Vagina (tissue), 2 donors: ENCODE measurements at regions not wholly inside any gene's neighbourhood (a gene's known extent, or its start where the extent isn't known, plus 50 kb on each side); places are given as distances from the start of the nearest gene placed in this dataset.

ENCODE experiments used
- POLR2A ChIP-seq, 2 donors: fragments of 450-650 bp; IDR thresholded peaks; one replicate each; pipeline ENCODE4 v1.6.1; 2017; ENCODE audit warnings: antibody characterized with exemption in 2 of 2, mild to moderate bottlenecking in 2 of 2, moderate library complexity in 2 of 2
- POLR2AphosphoS5 ChIP-seq, 2 donors: sonication (generic); formaldehyde crosslinking; IDR thresholded peaks; one replicate each; pipeline ENCODE4 v1.9.0; 2017; ENCODE audit warnings: antibody characterized with exemption in 2 of 2, mild to moderate bottlenecking in 2 of 2, low read depth in 1 of 2; ENCODE audit not compliant: insufficient read depth in 1 of 2
- TF ChIP-seq, protein P1 (sequence below), 3 experiments: fragments of 450-650 bp in 2 of 3; fragments of 200-600 bp in 1 of 3; sonication (generic) in 1 of 3; IDR thresholded peaks; one replicate each; pipeline ENCODE4 v1.5.1; 2017 to 2019; ENCODE audit warnings: antibody characterized with exemption in 3 of 3, mild to moderate bottlenecking in 2 of 3, moderate library complexity in 2 of 3

DNA sequence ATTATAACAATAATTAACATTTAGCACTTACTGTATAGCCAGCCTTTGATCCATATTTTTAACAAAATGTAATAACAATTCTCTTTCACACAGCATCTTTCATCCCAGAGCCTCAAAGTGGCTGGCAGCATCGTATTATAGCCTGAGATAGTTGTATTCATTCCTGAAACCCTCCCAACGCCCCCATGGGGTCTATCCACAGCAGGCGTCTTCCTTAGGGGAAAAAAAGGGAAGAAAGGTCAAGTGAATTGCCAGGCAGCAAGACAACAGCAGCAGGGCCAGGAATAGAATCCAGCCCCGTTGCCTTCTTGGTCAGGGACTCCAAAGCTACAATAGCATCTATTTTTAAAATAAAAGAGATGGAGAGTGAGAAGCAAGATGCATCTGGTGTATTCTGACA lies 424.4 kb upstream of the ID2 start:
- TF ChIP-seq, protein P1, sequence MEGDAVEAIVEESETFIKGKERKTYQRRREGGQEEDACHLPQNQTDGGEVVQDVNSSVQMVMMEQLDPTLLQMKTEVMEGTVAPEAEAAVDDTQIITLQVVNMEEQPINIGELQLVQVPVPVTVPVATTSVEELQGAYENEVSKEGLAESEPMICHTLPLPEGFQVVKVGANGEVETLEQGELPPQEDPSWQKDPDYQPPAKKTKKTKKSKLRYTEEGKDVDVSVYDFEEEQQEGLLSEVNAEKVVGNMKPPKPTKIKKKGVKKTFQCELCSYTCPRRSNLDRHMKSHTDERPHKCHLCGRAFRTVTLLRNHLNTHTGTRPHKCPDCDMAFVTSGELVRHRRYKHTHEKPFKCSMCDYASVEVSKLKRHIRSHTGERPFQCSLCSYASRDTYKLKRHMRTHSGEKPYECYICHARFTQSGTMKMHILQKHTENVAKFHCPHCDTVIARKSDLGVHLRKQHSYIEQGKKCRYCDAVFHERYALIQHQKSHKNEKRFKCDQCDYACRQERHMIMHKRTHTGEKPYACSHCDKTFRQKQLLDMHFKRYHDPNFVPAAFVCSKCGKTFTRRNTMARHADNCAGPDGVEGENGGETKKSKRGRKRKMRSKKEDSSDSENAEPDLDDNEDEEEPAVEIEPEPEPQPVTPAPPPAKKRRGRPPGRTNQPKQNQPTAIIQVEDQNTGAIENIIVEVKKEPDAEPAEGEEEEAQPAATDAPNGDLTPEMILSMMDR (IDR thresholded peaks at IDR 0.05) = no peak
- TF ChIP-seq POLR2AphosphoS5 (IDR thresholded peaks at IDR 0.05; ENCODE audit: insufficient read depth in 1 of 2, low read depth in 1 of 2) = no peak
- no peak for TF ChIP-seq POLR2A (IDR thresholded peaks at IDR 0.05)
